Prostate gland (tissue), 2 donors: ENCODE measurements at regions not wholly inside any gene's neighbourhood (a gene's known extent, or its start where the extent isn't known, plus 50 kb on each side); places are given as distances from the start of the nearest gene placed in this dataset.
"Not testable (repeated sequence)": the region's sequence is repeated elsewhere in the genome, so short reads cannot be mapped to it uniquely, and the experiment has no call there.

Experiments
- CTCF ChIP-seq, 4 experiments: fragments of 200-600 bp in 2 of 4; fragments of 450-650 bp in 2 of 4; sonication (generic) in 2 of 4; IDR thresholded peaks; 1 replicate in 3 of 4; 2 replicates in 1 of 4; pipeline ENCODE4 v1.5.1; 2016 to 2019; ENCODE audit warnings: antibody characterized with exemption in 4 of 4, mild to moderate bottlenecking in 2 of 4, moderate library complexity in 2 of 4
- POLR2AphosphoS5 ChIP-seq: sonication (generic); formaldehyde crosslinking; IDR thresholded peaks from one replicate; pipeline ENCODE4 v1.6.1; 2017; ENCODE audit warnings: antibody characterized with exemption

- TF ChIP-seq CTCF (IDR thresholded peaks at IDR 0.05); POLR2AphosphoS5: not testable (repeated sequence)
Measured at GRCh38 chr18:15001795-15002107, 253.8 kb downstream of the ANKRD30B start.
